HEK293T (cell line): ENCODE measurements at regions not wholly inside any gene's neighbourhood (a gene's known extent, or its start where the extent isn't known, plus 50 kb on each side); places are given as distances from the start of the nearest gene placed in this dataset.

Experiments used
- BHLHE40 ChIP-seq: fragments of 450-650 bp; IDR thresholded peaks from 2 replicates; pipeline ENCODE4 v1.6.1; 2016; ENCODE audit warnings: mild to moderate bottlenecking, moderate library complexity, borderline replicate concordance
- FOXM1 ChIP-seq: fragments of 450-650 bp; IDR thresholded peaks from 2 replicates; pipeline ENCODE4 v1.6.1; 2017; ENCODE audit warnings: mild to moderate bottlenecking, borderline replicate concordance
- NFRKB ChIP-seq: fragments of 450-650 bp; IDR thresholded peaks from 2 replicates; pipeline ENCODE4 v1.6.1; 2016; ENCODE audit warnings: mild to moderate bottlenecking, moderate library complexity
- SP1 ChIP-seq: fragments of 450-650 bp; IDR thresholded peaks from 2 replicates; pipeline ENCODE4 v1.6.1; 2017
- SUZ12 ChIP-seq: fragments of 450-650 bp; IDR thresholded peaks from 2 replicates; pipeline ENCODE4 v1.6.1; 2016; ENCODE audit warnings: mild to moderate bottlenecking
- TARDBP ChIP-seq: fragments of 450-650 bp; IDR thresholded peaks from 2 replicates; pipeline ENCODE4 v1.6.1; 2016

DNA sequence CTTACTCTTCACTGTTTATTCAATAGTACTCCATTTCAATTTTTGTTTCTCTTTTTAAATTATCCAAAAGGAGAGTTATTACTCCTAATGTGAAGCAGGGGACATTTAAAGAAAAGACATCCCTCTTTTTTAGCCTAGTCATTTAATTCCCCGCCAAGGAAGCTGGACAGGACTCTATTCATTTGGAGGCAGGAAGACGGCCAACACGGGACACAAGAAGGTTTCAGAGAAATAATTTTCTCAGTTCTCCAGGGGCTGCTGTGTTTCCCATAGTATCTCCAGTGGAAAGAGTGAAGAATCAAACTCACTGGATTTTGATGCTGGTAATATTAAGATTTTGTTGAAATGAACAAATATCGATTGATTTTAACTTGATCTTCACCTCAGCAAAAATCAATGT is 833.7 kb downstream of the ROBO2 start:
- TF ChIP-seq TARDBP, result no peak
- TF ChIP-seq BHLHE40, result no peak
- TF ChIP-seq FOXM1, result no peak
- no peak for TF ChIP-seq SUZ12
- TF ChIP-seq SP1, result no peak
- no peak for TF ChIP-seq NFRKB
